ENCODE measurements at regions not wholly inside any gene's neighbourhood (a gene's known extent, or its start where the extent isn't known, plus 50 kb on each side); places are given as distances from the start of the nearest gene placed in this dataset.

- TF ChIP-seq, protein P1, sequence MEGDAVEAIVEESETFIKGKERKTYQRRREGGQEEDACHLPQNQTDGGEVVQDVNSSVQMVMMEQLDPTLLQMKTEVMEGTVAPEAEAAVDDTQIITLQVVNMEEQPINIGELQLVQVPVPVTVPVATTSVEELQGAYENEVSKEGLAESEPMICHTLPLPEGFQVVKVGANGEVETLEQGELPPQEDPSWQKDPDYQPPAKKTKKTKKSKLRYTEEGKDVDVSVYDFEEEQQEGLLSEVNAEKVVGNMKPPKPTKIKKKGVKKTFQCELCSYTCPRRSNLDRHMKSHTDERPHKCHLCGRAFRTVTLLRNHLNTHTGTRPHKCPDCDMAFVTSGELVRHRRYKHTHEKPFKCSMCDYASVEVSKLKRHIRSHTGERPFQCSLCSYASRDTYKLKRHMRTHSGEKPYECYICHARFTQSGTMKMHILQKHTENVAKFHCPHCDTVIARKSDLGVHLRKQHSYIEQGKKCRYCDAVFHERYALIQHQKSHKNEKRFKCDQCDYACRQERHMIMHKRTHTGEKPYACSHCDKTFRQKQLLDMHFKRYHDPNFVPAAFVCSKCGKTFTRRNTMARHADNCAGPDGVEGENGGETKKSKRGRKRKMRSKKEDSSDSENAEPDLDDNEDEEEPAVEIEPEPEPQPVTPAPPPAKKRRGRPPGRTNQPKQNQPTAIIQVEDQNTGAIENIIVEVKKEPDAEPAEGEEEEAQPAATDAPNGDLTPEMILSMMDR (optimal IDR thresholded peaks at IDR 0.05 in 1 of 3, IDR thresholded peaks at IDR 0.05 in 1 of 3, conservative IDR thresholded peaks at IDR 0.05 in 1 of 3; ENCODE audit: extremely low read depth in 1 of 3, insufficient read depth in 2 of 3, low read length in 3 of 3): no peak
- no peak for TF ChIP-seq EZH2 (IDR thresholded peaks at IDR 0.05; ENCODE audit: low read length)
- DNase-seq (ENCODE audit: low read depth, low spot score) (no peak), FAIRE-seq (no peak)
- dilution Hi-C loops (cut with MboI; ENCODE audit: extremely low pct_ligation_motif_present, low sequenced_read_pairs): no loop called here
- Histone ChIP-seq H2AFZ (ENCODE audit: control insufficient read depth, low read length) (no peak overlapping the region), H3K9ac (ENCODE audit: control insufficient read depth, extremely low read depth, insufficient read depth, low read length) (no peak overlapping the region), H3K27me3 (ENCODE audit: control insufficient read depth, extremely low read depth, insufficient read depth, low read length) (no peaks in the 10 kb centered on the region), H3K36me3 (ENCODE audit: control insufficient read depth in 2 of 2, extremely low read depth in 1 of 2, insufficient read depth in 2 of 2, low read length in 2 of 2) (no peaks in the 10 kb centered on the region), H3K4me3 (ENCODE audit: control insufficient read depth in 2 of 3, extremely low read depth in 1 of 3, insufficient read depth in 2 of 3, low read depth in 1 of 3, low read length in 3 of 3) (no peak overlapping the region), H3K4me2 (ENCODE audit: control insufficient read depth, extremely low read depth, insufficient read depth, low read depth, low read length) (no peak overlapping the region), H3K27ac (ENCODE audit: control insufficient read depth, insufficient read depth, low read length) (no peak overlapping the region), H4K20me1 (ENCODE audit: control insufficient read depth, extremely low read depth, insufficient read depth, low read length) (no peaks in the 10 kb centered on the region), H3K9me3 (ENCODE audit: control insufficient read depth, low read depth, low read length) (no peaks in the 10 kb centered on the region), H3K79me2 (ENCODE audit: control insufficient read depth, insufficient read depth, low read length) (no peaks in the 10 kb centered on the region), H3K9me1 (ENCODE audit: control insufficient read depth, extremely low read depth, insufficient read depth, low read length) (no peaks in the 10 kb centered on the region), H3K4me1 (ENCODE audit: control insufficient read depth, extremely low read depth, insufficient read depth, low read length) (no peaks in the 10 kb centered on the region)
Observed at GRCh38 chr7:81173766-81174281, 255.0 kb upstream of the SEMA3C start.

DNA sequence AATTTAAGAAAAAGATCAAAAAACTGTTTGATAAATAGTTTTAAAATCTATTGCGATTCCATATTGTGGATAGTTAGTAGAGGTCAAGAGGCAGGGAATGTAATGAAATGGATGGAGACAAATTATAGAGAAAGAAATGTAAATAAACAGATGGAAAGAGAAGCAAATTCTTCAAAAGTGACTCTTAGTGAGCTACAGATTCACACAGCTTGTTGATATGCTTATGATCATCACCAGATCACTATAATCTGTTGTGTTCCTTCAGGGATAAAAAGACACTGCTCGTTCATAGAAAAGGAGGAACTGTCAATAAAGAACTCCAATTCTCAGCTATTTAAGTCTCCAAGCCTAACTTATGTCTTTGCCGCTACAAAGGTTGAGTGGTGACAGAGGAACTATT is 251.4 kb upstream of the SEMA3C start:
- H3K4me3 ChIP-seq (ENCODE audit: control insufficient read depth in 2 of 3, extremely low read depth in 1 of 3, insufficient read depth in 2 of 3, low read depth in 1 of 3, low read length in 3 of 3): no peak overlapping the region
- TF ChIP-seq EZH2 (IDR thresholded peaks at IDR 0.05; ENCODE audit: low read length): no peak
- TF ChIP-seq, protein P1 (optimal IDR thresholded peaks at IDR 0.05 in 1 of 3, IDR thresholded peaks at IDR 0.05 in 1 of 3, conservative IDR thresholded peaks at IDR 0.05 in 1 of 3; ENCODE audit: extremely low read depth in 1 of 3, insufficient read depth in 2 of 3, low read length in 3 of 3): no peak
- no peak for FAIRE-seq
- H2AFZ ChIP-seq (ENCODE audit: control insufficient read depth, low read length): no peak overlapping the region
- no peak overlapping the region for H3K27ac ChIP-seq (ENCODE audit: control insufficient read depth, insufficient read depth, low read length)
- no peaks in the 10 kb centered on the region for H3K4me1 ChIP-seq (ENCODE audit: control insufficient read depth, extremely low read depth, insufficient read depth, low read length)
- H4K20me1 ChIP-seq (ENCODE audit: control insufficient read depth, extremely low read depth, insufficient read depth, low read length): no peaks in the 10 kb centered on the region
- no peaks in the 10 kb centered on the region for H3K36me3 ChIP-seq (ENCODE audit: control insufficient read depth in 2 of 2, extremely low read depth in 1 of 2, insufficient read depth in 2 of 2, low read length in 2 of 2)
- no peaks in the 10 kb centered on the region for H3K9me3 ChIP-seq (ENCODE audit: control insufficient read depth, low read depth, low read length)
- no peak for DNase-seq (ENCODE audit: low read depth, low spot score)
- dilution Hi-C loops (cut with MboI; ENCODE audit: extremely low pct_ligation_motif_present, low sequenced_read_pairs): no loop called here
- no peaks in the 10 kb centered on the region for H3K79me2 ChIP-seq (ENCODE audit: control insufficient read depth, insufficient read depth, low read length)
- no peaks in the 10 kb centered on the region for H3K27me3 ChIP-seq (ENCODE audit: control insufficient read depth, extremely low read depth, insufficient read depth, low read length)
- H3K9me1 ChIP-seq (ENCODE audit: control insufficient read depth, extremely low read depth, insufficient read depth, low read length): no peaks in the 10 kb centered on the region
- H3K9ac ChIP-seq (ENCODE audit: control insufficient read depth, extremely low read depth, insufficient read depth, low read length): no peak overlapping the region
- H3K4me2 ChIP-seq (ENCODE audit: control insufficient read depth, extremely low read depth, insufficient read depth, low read depth, low read length): no peak overlapping the region
